Transverse colon (tissue), 4 donors: ENCODE measurements at regions not wholly inside any gene's neighbourhood (a gene's known extent, or its start where the extent isn't known, plus 50 kb on each side); places are given as distances from the start of the nearest gene placed in this dataset.

Experiments used
- DNase-seq: peaks from one replicate; pipeline ENCODE4 v3.0.0-alpha.2; 2019
- H3K27ac ChIP-seq, 4 donors: fragments of 200-600 bp; sonication (generic); 2 replicates each; pipeline ENCODE4 v1.5.1; 2016 to 2018; ENCODE audit warnings: inconsistent platforms in 4 of 4
- H3K27me3 ChIP-seq: fragments of 200-600 bp; sonication (generic); 2 replicates; pipeline ENCODE4 v1.5.1; 2017; ENCODE audit warnings: inconsistent platforms
- H3K36me3 ChIP-seq, 4 donors: fragments of 200-600 bp; sonication (generic); 2 replicates each; pipeline ENCODE4 v1.5.1; 2017 to 2019; ENCODE audit warnings: inconsistent platforms in 4 of 4
- H3K4me1 ChIP-seq, 4 donors: fragments of 200-600 bp; sonication (generic); 2 replicates each; pipeline ENCODE4 v1.5.1; 2017 to 2020; ENCODE audit warnings: inconsistent platforms in 4 of 4
- H3K4me3 ChIP-seq, 4 donors: fragments of 200-600 bp; sonication (generic); 1 replicate in 1 of 4; 2 replicates in 3 of 4; pipeline versions ENCODE4 v1.5.1 to v1.6.1; 2017 to 2019; ENCODE audit warnings: inconsistent platforms in 4 of 4
- H3K9me3 ChIP-seq, 2 donors: fragments of 200-600 bp; sonication (generic); 2 replicates each; pipeline ENCODE4 v1.5.1; 2017 to 2019; ENCODE audit warnings: inconsistent platforms in 2 of 2
- CTCF ChIP-seq, 5 experiments: fragments of 200-600 bp in 3 of 5; fragments of 450-650 bp in 2 of 5; sonication (generic) in 3 of 5; IDR thresholded peaks; 1 replicate in 2 of 5; 2 replicates in 3 of 5; pipeline ENCODE4 v1.5.1; 2016 to 2017; ENCODE audit warnings: antibody characterized with exemption in 5 of 5, inconsistent platforms in 3 of 5, mild to moderate bottlenecking in 2 of 5, moderate library complexity in 1 of 5
- EP300 ChIP-seq: sonication (generic); formaldehyde crosslinking; IDR thresholded peaks from one replicate; pipeline ENCODE4 v1.6.1; 2017; ENCODE audit warnings: antibody characterized with exemption, low read depth
- POLR2A ChIP-seq: fragments of 450-650 bp; IDR thresholded peaks from one replicate; pipeline ENCODE4 v1.6.1; 2016; ENCODE audit warnings: antibody characterized with exemption, mild to moderate bottlenecking, moderate library complexity
- POLR2AphosphoS5 ChIP-seq, 3 donors: sonication (generic); formaldehyde crosslinking; IDR thresholded peaks; one replicate each; pipeline ENCODE4 v1.6.1; 2016; ENCODE audit warnings: antibody characterized with exemption in 3 of 3
- WGBS, 2 donors: methylation state at CpG; one replicate each; pipeline ENCODE4 v1.1.5; 2018; ENCODE audit warnings: low coverage in 1 of 2; 5-methylcytosine and 5-hydroxymethylcytosine counted together
- in situ Hi-C, 4 donors: fragments of 200-750 bp; cut with MboI; loops; one replicate each; pipeline versions ENCODE4 v1.15.0 to v1.15.1; 2017; ENCODE audit warnings: low sequenced_read_pairs in 3 of 4, low pct_ligation_motif_present in 1 of 4, low pct_unique_long_range_greater_than_20kb in 1 of 4
- intact Hi-C: fragments of 100-400 bp; cut with DNase I; formaldehyde crosslinking; loops from one replicate; pipeline ENCODE4 v1.15.1; 2023; ENCODE audit warnings: low total_unique reads

DNA sequence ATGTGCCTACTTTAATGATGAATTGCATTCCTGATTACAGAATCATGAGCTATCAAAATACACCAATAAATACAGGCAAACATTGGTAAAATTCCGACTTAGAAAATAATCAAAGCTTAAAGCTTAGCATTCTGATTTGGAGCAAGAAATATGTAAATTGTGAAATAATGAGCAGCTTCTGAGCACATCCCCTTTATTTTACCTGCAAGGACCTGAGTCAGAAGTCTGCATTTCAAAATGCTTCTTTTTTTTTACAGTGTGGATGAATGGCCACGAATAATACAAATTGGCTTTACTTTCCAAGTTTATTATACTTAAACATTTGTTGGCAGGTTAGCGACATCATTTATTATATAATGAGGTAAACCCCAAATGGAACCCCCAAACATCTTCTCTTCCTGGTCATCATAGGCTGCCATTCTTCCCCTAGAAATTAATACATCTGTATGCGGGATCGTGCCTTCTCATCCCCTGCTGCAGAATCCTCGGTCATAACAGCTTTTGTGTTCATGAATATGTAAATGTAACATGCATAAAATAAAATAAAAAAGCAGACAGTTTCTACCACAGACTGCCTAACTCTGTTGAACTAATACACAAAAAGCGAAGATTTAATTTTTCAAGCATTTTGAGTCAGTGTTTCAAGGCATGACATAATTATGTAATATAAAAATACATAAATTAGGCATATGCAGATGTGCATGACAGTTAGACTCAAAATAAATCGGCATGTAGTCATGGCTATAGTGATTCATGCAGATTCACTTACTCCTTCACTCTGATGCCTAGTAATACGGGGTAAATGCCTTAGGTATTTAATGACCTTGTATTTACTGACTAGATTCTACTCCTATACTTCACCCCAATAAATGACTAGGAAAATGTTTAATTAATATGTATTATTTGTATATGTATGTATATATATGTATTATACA, 339.7 kb downstream of the USP25 start:
- Histone ChIP-seq H3K4me1 (no peaks in the 10 kb centered on the region), H3K27me3 (no peaks in the 10 kb centered on the region), H3K9me3 (no peaks in the 10 kb centered on the region), H3K36me3 (no peaks in the 10 kb centered on the region), H3K27ac (no peak overlapping the region), H3K4me3 (no peak overlapping the region)
- 68 to 79% methylated on average over 9 of the region's 9 CpGs for WGBS, 2 donors
- intact Hi-C loops (no loop called here), in situ Hi-C loops (no loop called here)
- TF ChIP-seq POLR2AphosphoS5 (IDR thresholded peaks at IDR 0.05) (no peak), CTCF (IDR thresholded peaks at IDR 0.05) (no peak), POLR2A (no peak), EP300 (no peak)
- no peak for DNase-seq

DNA sequence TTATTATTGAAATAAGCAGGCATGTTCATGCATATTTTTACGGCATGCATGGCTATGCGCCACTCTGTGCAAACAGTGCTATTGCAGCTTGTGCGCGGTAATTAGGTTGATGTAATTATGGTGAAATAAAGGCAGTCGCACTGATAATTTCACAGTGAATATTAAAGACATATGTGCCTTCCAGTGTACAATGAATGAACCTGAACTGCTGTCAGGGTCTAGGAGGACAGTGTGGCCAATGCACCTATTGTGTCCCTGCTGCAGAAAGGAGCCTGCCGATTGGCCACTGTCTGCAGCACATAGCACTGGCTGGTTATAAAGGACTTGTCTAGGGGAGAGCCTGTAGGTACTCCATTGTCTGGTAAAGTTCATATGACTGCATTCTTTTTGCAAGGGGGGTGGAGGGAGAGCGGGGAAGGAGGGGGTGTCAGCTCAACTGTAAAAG, 340.4 kb downstream of the USP25 start:
- intact Hi-C loops (no loop called here), in situ Hi-C loops (no loop called here)
- Histone ChIP-seq H3K4me1 (no peaks in the 10 kb centered on the region), H3K9me3 (no peaks in the 10 kb centered on the region), H3K27me3 (no peaks in the 10 kb centered on the region), H3K4me3 (no peak overlapping the region), H3K36me3 (no peaks in the 10 kb centered on the region), H3K27ac (no peak overlapping the region)
- no peak for DNase-seq
- TF ChIP-seq POLR2A, result no peak
- no peak for TF ChIP-seq POLR2AphosphoS5 (IDR thresholded peaks at IDR 0.05)
- no peak for TF ChIP-seq CTCF (IDR thresholded peaks at IDR 0.05)
- TF ChIP-seq EP300, result no peak
- 57 to 72% methylated on average over 3 to 7 of the region's 7 CpGs for WGBS, 2 donors

DNA sequence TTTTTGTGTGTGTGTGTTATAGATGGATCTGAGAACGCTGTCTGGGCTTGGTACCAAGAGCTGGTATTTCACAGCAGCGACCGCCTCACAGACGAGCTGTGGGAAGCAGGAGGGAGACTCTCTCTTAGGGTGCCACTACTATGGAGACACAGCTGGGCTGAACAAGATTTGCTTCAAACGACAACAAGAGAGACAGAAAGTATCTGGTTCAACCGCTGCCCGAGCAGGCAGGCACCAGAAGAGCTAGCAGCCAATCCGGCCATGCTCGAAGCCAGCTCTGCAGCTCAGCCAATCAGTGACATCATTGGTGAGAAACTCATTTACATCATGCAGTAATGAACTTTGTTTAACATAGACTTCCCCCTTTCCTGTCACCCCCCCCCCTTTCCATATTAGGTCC, 341.3 kb downstream of the USP25 start:
- no peaks in the 10 kb centered on the region for H3K4me1 ChIP-seq
- in situ Hi-C loops, result no loop called here
- H3K27me3 ChIP-seq, result no peaks in the 10 kb centered on the region
- intact Hi-C loops, result no loop called here
- no peak for DNase-seq
- no peaks in the 10 kb centered on the region for H3K36me3 ChIP-seq
- H3K4me3 ChIP-seq, result peak overlapping the region in 2 of 4 donors; percentile 9 to 23
- 69 to 75% methylated on average over 9 of the region's 9 CpGs for WGBS, 2 donors
- TF ChIP-seq CTCF (IDR thresholded peaks at IDR 0.05) (no peak), POLR2AphosphoS5 (IDR thresholded peaks at IDR 0.05) (no peak), EP300 (no peak), POLR2A (no peak)
- H3K9me3 ChIP-seq, result no peaks in the 10 kb centered on the region
- no peak overlapping the region for H3K27ac ChIP-seq

DNA sequence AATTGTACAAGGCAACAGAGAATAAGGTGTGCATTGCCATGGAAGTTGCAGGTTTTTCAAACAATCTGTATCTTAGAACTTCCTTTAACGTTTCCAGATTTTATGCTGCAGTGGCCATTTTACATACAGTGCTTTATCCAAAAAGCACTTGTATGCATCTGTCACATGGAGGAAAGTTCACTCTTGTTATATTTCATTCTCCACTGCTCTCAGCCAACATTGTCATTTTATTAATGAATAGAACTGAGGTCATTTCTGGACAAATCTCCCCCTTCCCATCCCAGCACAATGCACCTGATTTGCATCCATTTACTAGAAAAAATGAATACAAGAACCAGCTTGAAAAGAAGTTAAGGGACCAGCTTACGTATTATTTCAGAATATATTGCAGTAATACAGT, 342.0 kb downstream of the USP25 start:
- in situ Hi-C loops (no loop called here), intact Hi-C loops (no loop called here)
- H3K36me3 ChIP-seq, result no peaks in the 10 kb centered on the region
- H3K27me3 ChIP-seq, result no peaks in the 10 kb centered on the region
- WGBS, 2 donors, result 48 to 75% methylated on average over 2 of the region's 2 CpGs
- no peak for DNase-seq
- TF ChIP-seq CTCF (IDR thresholded peaks at IDR 0.05) (no peak), EP300 (no peak), POLR2A (no peak), POLR2AphosphoS5 (IDR thresholded peaks at IDR 0.05) (no peak)
- no peak overlapping the region for H3K4me3 ChIP-seq
- no peaks in the 10 kb centered on the region for H3K4me1 ChIP-seq
- H3K9me3 ChIP-seq, result no peaks in the 10 kb centered on the region
- no peak overlapping the region for H3K27ac ChIP-seq
